Progenitor cell of endocrine pancreas (in vitro differentiated cells): ENCODE measurements at regions not wholly inside any gene's neighbourhood (a gene's known extent, or its start where the extent isn't known, plus 50 kb on each side); places are given as distances from the start of the nearest gene placed in this dataset.

ENCODE experiments used
- DNase-seq: peaks from one replicate; pipeline ENCODE4 v3.0.0; 2021; ENCODE audit warnings: low spot score; ENCODE audit not compliant: unreplicated experiment
- H3K27ac Mint-ChIP-seq: 2 replicates; pipeline ENCODE4 v1.8.0; 2021; ENCODE audit warnings: mild to moderate bottlenecking, moderate library complexity, mixed read lengths
- H3K27me3 Mint-ChIP-seq: 2 replicates; pipeline ENCODE4 v1.8.0; 2021; ENCODE audit warnings: mixed read lengths
- H3K36me3 Mint-ChIP-seq: 2 replicates; pipeline ENCODE4 v1.8.0; 2022; ENCODE audit warnings: mixed read lengths; ENCODE audit not compliant: insufficient read depth
- H3K4me1 Mint-ChIP-seq: 2 replicates; pipeline ENCODE4 v1.8.0; 2021; ENCODE audit warnings: low read depth, mixed read lengths
- H3K4me3 Mint-ChIP-seq: 2 replicates; pipeline ENCODE4 v1.8.0; 2021; ENCODE audit warnings: low read depth, mild to moderate bottlenecking, moderate library complexity, mixed read lengths
- H3K9me3 Mint-ChIP-seq: 2 replicates; pipeline ENCODE4 v1.8.0; 2021; ENCODE audit warnings: low read depth, mixed read lengths
- CTCF ChIP-seq: fragments of 200-600 bp; sonication (generic); IDR thresholded peaks from one replicate; pipeline ENCODE4 v1.5.0; 2021; ENCODE audit warnings: antibody characterized with exemption, mild to moderate bottlenecking; ENCODE audit not compliant: unreplicated experiment

GRCh38 chr2:5592916-5593315 lies 99.3 kb upstream of the SOX11 start:
- Mint-ChIP-seq H3K36me3 (no peaks in the 10 kb centered on the region), H3K27ac (no peak overlapping the region), H3K4me3 (no peak overlapping the region), H3K27me3 (peaks cover 15% of the 10 kb centered on the region), H3K4me1 (peaks cover 5% of the 10 kb centered on the region), H3K9me3 (no peaks in the 10 kb centered on the region)
- no peak for TF ChIP-seq CTCF
- no peak for DNase-seq

- no peaks in the 10 kb centered on the region for H3K36me3 Mint-ChIP-seq
- no peaks in the 10 kb centered on the region for H3K9me3 Mint-ChIP-seq
- H3K4me3 Mint-ChIP-seq: no peak overlapping the region
- peaks cover 5% of the 10 kb centered on the region for H3K4me1 Mint-ChIP-seq
- TF ChIP-seq CTCF: no peak
- no peak overlapping the region for H3K27ac Mint-ChIP-seq
- no peak for DNase-seq
- H3K27me3 Mint-ChIP-seq: peaks cover 18% of the 10 kb centered on the region
These were observed 97.9 kb upstream of the SOX11 start for GRCh38 chr2:5594249-5594695.

- H3K9me3 Mint-ChIP-seq: no peaks in the 10 kb centered on the region
These were observed 95.3 kb upstream of the SOX11 start for GRCh38 chr2:5596868-5597267.

GRCh38 chr2:5598156-5598555 lies 94.0 kb upstream of the SOX11 start:
- no peaks in the 10 kb centered on the region for H3K36me3 Mint-ChIP-seq
- no peak for DNase-seq
- no peak overlapping the region for H3K4me3 Mint-ChIP-seq
- H3K9me3 Mint-ChIP-seq: no peaks in the 10 kb centered on the region
- no peak for TF ChIP-seq CTCF
- H3K27me3 Mint-ChIP-seq: peaks cover 6% of the 10 kb centered on the region
- no peak overlapping the region for H3K27ac Mint-ChIP-seq
- H3K4me1 Mint-ChIP-seq: no peaks in the 10 kb centered on the region

More at GRCh38 chr2:5596868-5597267, 95.3 kb upstream of the SOX11 start:
- H3K36me3 Mint-ChIP-seq: no peaks in the 10 kb centered on the region
- H3K4me1 Mint-ChIP-seq: no peaks in the 10 kb centered on the region
- no peak overlapping the region for H3K27ac Mint-ChIP-seq
- no peak for TF ChIP-seq CTCF
- peaks cover 7% of the 10 kb centered on the region for H3K27me3 Mint-ChIP-seq
- no peak overlapping the region for H3K4me3 Mint-ChIP-seq
- no peak for DNase-seq

GRCh38 chr2:5609201-5609600 lies 83.0 kb upstream of the SOX11 start:
- TF ChIP-seq CTCF: no peak
- Mint-ChIP-seq H3K4me1 (peaks cover 2% of the 10 kb centered on the region), H3K4me3 (no peak overlapping the region), H3K27ac (no peak overlapping the region), H3K9me3 (no peaks in the 10 kb centered on the region), H3K27me3 (no peaks in the 10 kb centered on the region), H3K36me3 (no peaks in the 10 kb centered on the region)
- no peak for DNase-seq
